ENCODE measurements at regions not wholly inside any gene's neighbourhood (a gene's known extent, or its start where the extent isn't known, plus 50 kb on each side); places are given as distances from the start of the nearest gene placed in this dataset.
"Not testable (repeated sequence)": the region's sequence is repeated elsewhere in the genome, so short reads cannot be mapped to it uniquely, and the experiment has no call there.

DNA sequence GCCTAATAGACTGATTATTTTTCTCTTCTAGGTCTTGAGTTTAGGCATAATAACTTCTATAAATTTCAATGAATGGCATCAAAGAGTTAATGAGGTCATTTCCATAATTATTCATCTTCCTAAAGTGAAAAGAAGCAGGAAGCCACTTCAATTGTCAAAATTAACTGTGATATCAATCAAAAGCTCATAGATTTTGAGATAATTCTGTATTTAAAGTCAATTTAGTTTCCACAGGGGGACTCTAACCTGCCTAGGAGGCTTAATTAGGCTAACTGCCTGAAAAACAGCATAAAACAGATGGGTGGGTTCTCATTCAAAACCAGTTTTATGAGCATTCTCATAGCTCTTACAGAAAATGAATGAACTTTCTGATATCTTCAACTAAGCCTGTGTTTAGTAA lies 177.8 kb downstream of the OTOL1 start (continued):
- TF ChIP-seq ZNF514 (tag by site-specific recombination; IDR thresholded peaks at IDR 0.05): no peak
- TF ChIP-seq ZNF155 (tag by site-specific recombination; IDR thresholded peaks at IDR 0.05): no peak
- no peak for TF ChIP-seq ZNF366 (tag by site-specific recombination; conservative IDR thresholded peaks at IDR 0.05)
- TF ChIP-seq REPIN1 (tag by site-specific recombination; IDR thresholded peaks at IDR 0.05; ENCODE audit: low read depth): no peak
- TF ChIP-seq OSR2 (tag by site-specific recombination; IDR thresholded peaks at IDR 0.05): no peak

DNA sequence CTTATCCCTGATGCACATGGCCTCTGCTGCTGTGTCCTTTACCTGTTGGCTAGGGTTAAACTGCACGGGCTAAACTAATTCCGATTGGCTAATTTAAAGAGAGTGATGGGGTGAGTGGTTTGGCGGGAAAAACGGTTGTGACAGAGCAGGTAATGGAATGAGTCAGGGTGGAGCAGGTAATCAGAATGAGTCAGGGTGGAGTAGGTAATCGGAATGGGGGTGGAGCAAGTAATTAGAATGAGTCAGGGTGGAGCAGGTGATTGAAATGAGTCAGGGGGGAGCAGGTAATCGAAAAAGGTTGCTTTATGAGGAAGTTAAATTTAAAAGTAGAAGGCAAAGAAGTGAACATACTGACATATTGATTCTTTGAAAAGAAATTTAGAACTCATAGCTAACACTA lies 185.2 kb downstream of the OTOL1 start:
- H3K4me1 ChIP-seq (ENCODE audit: control insufficient read depth, insufficient read depth, low read length); CTCF ChIA-PET; H3K4me3 ChIP-seq (ENCODE audit: low read depth, low read length); H3K27ac ChIP-seq (ENCODE audit: extremely low read depth, low read depth, low read length); POLR2A ChIA-PET; H3K36me3 ChIP-seq (ENCODE audit: control insufficient read depth in 2 of 2, insufficient read depth in 1 of 2, low read length in 2 of 2); H3K9me3 ChIP-seq (ENCODE audit: control insufficient read depth, insufficient read depth, low read depth, low read length): not testable (repeated sequence)

DNA sequence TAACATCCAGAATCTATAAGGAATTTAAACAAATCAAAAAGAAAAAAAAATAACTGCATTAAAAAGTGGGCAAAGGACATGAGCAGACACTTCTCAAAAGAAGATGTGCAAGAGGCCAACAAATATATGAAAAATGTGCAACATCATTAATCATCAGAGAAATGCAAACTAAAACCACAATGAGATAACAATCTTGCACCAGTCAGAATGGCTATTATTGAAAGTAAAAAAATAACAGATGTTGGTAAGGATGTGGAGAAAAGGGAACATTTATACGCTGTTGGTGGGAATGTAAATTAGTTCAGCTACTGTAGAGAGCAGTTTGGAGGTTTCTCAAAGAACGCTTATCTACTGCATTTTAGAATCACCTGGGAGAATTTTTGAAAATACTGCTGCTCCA lies 186.1 kb downstream of the OTOL1 start:
- H3K4me3 ChIP-seq (ENCODE audit: low read depth, low read length): no peak overlapping the region
- H3K27ac ChIP-seq (ENCODE audit: extremely low read depth, low read depth, low read length): no peak overlapping the region
- H3K9me3 ChIP-seq (ENCODE audit: control insufficient read depth, insufficient read depth, low read depth, low read length): no peaks in the 10 kb centered on the region
- ChIA-PET POLR2A (no interaction called here), CTCF (no interaction called here)
- TF ChIP-seq ZNF777 (tag by site-specific recombination; IDR thresholded peaks at IDR 0.05; ENCODE audit: borderline replicate concordance): no peak
- no peak for TF ChIP-seq ZNF341 (tag by site-specific recombination; IDR thresholded peaks at IDR 0.05; ENCODE audit: low read depth)
- TF ChIP-seq ZSCAN23 (tag by site-specific recombination; IDR thresholded peaks at IDR 0.05): no peak
- no peak for TF ChIP-seq ZNF157 (tag by site-specific recombination; IDR thresholded peaks at IDR 0.05)
- TF ChIP-seq RBAK (tag by site-specific recombination; IDR thresholded peaks at IDR 0.05): no peak
- TF ChIP-seq ZNF19 (tag by site-specific recombination; IDR thresholded peaks at IDR 0.05; ENCODE audit: low read depth): no peak
- no peak for TF ChIP-seq ZFP37 (tag by site-specific recombination; IDR thresholded peaks at IDR 0.05)
- no peak for TF ChIP-seq ZNF354C (tag by site-specific recombination; IDR thresholded peaks at IDR 0.05; ENCODE audit: borderline replicate concordance, low read depth)
- no peak for TF ChIP-seq SETDB1 (IDR thresholded peaks at IDR 0.05; ENCODE audit: insufficient read length, low read length)
- TF ChIP-seq, protein P1, sequence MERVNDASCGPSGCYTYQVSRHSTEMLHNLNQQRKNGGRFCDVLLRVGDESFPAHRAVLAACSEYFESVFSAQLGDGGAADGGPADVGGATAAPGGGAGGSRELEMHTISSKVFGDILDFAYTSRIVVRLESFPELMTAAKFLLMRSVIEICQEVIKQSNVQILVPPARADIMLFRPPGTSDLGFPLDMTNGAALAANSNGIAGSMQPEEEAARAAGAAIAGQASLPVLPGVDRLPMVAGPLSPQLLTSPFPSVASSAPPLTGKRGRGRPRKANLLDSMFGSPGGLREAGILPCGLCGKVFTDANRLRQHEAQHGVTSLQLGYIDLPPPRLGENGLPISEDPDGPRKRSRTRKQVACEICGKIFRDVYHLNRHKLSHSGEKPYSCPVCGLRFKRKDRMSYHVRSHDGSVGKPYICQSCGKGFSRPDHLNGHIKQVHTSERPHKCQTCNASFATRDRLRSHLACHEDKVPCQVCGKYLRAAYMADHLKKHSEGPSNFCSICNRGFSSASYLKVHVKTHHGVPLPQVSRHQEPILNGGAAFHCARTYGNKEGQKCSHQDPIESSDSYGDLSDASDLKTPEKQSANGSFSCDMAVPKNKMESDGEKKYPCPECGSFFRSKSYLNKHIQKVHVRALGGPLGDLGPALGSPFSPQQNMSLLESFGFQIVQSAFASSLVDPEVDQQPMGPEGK (tag by site-specific recombination; IDR thresholded peaks at IDR 0.05): no peak
- no peak for TF ChIP-seq OVOL3 (tag by site-specific recombination; IDR thresholded peaks at IDR 0.05)
- no peak for TF ChIP-seq BCL11B (tag by site-specific recombination; IDR thresholded peaks at IDR 0.05; ENCODE audit: low read depth)
- TF ChIP-seq, protein P2, sequence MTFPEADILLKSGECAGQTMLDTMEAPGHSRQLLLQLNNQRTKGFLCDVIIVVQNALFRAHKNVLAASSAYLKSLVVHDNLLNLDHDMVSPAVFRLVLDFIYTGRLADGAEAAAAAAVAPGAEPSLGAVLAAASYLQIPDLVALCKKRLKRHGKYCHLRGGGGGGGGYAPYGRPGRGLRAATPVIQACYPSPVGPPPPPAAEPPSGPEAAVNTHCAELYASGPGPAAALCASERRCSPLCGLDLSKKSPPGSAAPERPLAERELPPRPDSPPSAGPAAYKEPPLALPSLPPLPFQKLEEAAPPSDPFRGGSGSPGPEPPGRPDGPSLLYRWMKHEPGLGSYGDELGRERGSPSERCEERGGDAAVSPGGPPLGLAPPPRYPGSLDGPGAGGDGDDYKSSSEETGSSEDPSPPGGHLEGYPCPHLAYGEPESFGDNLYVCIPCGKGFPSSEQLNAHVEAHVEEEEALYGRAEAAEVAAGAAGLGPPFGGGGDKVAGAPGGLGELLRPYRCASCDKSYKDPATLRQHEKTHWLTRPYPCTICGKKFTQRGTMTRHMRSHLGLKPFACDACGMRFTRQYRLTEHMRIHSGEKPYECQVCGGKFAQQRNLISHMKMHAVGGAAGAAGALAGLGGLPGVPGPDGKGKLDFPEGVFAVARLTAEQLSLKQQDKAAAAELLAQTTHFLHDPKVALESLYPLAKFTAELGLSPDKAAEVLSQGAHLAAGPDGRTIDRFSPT (tag by site-specific recombination; IDR thresholded peaks at IDR 0.05): no peak
- no peak for TF ChIP-seq ZFHX2 (tag by site-specific recombination; conservative IDR thresholded peaks at IDR 0.05)
- TF ChIP-seq, protein P3, sequence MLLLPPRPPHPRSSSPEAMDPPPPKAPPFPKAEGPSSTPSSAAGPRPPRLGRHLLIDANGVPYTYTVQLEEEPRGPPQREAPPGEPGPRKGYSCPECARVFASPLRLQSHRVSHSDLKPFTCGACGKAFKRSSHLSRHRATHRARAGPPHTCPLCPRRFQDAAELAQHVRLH (tag by site-specific recombination; IDR thresholded peaks at IDR 0.05): no peak
- no peaks in the 10 kb centered on the region for H3K4me1 ChIP-seq (ENCODE audit: control insufficient read depth, insufficient read depth, low read length)
- no peaks in the 10 kb centered on the region for H3K36me3 ChIP-seq (ENCODE audit: control insufficient read depth in 2 of 2, insufficient read depth in 1 of 2, low read length in 2 of 2)
